ENCODE measurements at regions not wholly inside any gene's neighbourhood (a gene's known extent, or its start where the extent isn't known, plus 50 kb on each side); places are given as distances from the start of the nearest gene placed in this dataset.
A peak's percentile ranks its signal among the peaks of the same experiment; 100 is the strongest.

- H3K4me3 ChIP-seq (ENCODE audit: low read length) = no peak overlapping the region
- peak; percentile 30 for DNase-seq (ENCODE audit: low read depth)
- TF ChIP-seq, protein P1, sequence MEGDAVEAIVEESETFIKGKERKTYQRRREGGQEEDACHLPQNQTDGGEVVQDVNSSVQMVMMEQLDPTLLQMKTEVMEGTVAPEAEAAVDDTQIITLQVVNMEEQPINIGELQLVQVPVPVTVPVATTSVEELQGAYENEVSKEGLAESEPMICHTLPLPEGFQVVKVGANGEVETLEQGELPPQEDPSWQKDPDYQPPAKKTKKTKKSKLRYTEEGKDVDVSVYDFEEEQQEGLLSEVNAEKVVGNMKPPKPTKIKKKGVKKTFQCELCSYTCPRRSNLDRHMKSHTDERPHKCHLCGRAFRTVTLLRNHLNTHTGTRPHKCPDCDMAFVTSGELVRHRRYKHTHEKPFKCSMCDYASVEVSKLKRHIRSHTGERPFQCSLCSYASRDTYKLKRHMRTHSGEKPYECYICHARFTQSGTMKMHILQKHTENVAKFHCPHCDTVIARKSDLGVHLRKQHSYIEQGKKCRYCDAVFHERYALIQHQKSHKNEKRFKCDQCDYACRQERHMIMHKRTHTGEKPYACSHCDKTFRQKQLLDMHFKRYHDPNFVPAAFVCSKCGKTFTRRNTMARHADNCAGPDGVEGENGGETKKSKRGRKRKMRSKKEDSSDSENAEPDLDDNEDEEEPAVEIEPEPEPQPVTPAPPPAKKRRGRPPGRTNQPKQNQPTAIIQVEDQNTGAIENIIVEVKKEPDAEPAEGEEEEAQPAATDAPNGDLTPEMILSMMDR (IDR thresholded peaks at IDR 0.05; ENCODE audit: insufficient read depth, low read depth, low read length, missing control alignments) = no peak
These were observed 214.5 kb downstream of the SOX4 start for GRCh38 chr6:21808045-21808470.

GRCh38 chr6:21808551-21809242, 215.1 kb downstream of the SOX4 start:
- no peak for DNase-seq (ENCODE audit: low read depth)
- no peak overlapping the region for H3K4me3 ChIP-seq (ENCODE audit: low read length)
- TF ChIP-seq, protein P1 (IDR thresholded peaks at IDR 0.05; ENCODE audit: insufficient read depth, low read depth, low read length, missing control alignments) = no peak

DNA sequence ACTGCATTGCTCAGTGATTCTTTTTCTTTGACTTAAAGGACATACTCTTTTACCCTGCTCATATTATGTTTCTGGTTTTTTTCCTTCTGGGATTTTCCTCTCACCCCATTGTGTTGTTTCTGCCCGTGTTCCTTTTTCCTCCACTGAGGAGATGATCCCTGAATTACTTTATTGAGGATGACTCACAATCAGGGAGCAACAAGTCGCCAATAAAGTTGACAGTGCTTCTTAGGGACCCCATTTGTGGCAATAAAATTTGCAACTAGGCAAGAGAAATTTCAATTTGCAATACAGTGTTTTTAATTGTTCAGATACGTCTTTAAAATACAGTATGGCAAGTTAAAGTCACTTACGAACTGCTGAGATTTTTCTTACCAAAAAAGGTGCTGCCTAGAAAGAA, 217.9 kb downstream of the SOX4 start:
- no peak for DNase-seq (ENCODE audit: low read depth)
- H3K4me3 ChIP-seq (ENCODE audit: low read length) = no peak overlapping the region
- TF ChIP-seq, protein P1 (IDR thresholded peaks at IDR 0.05; ENCODE audit: insufficient read depth, low read depth, low read length, missing control alignments) = no peak

DNA sequence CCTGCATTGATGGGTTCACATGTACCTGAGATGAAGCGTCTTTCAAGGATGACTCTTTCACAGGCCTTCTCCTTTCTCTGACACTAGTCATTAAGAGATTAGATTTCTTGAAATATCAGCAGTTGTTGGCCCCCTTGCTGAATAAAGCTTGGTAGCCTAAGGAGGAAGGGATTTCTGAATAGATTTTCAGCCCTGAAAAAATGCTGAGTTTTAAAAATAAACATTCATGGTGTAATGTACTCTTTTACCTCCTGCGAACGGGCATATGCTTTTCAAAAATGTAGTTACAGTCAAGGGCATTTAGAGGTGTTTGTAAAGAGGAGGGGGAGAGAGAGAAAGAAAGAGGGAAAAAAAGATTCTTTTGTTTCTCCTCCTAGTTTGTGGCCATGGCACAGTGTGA, 222.7 kb downstream of the SOX4 start:
- TF ChIP-seq, protein P1 (IDR thresholded peaks at IDR 0.05; ENCODE audit: insufficient read depth, low read depth, low read length, missing control alignments) = no peak
- H3K4me3 ChIP-seq (ENCODE audit: low read length) = no peak overlapping the region
- DNase-seq (ENCODE audit: low read depth) = no peak

DNA sequence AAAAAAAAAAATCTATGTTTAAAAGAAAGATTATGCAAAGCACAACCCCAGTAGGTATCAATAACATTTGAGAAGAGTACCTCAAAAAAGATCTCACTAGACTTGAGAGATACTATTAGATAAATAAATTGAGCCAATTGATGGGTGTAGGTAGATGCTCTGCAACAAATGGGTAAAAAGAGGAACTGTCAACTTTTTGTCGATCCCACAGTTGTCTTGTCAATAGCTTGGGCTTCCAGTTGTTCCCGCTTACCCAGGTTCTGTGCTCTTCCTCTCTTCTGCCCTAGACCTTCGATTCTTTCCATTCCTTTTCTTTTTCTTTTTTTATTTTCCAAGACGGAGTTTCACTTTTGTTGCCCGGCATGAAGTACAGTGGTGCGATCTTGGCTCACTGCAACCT, 226.9 kb downstream of the SOX4 start:
- TF ChIP-seq, protein P1 (IDR thresholded peaks at IDR 0.05; ENCODE audit: insufficient read depth, low read depth, low read length, missing control alignments) = no peak

GRCh38 chr6:21823371-21823770, 229.8 kb downstream of the SOX4 start:
- TF ChIP-seq, protein P1 (IDR thresholded peaks at IDR 0.05; ENCODE audit: insufficient read depth, low read depth, low read length, missing control alignments) = no peak
- no peak overlapping the region for H3K4me3 ChIP-seq (ENCODE audit: low read length)
- DNase-seq (ENCODE audit: low read depth) = no peak

More for the DNA sequence above, 226.9 kb downstream of the SOX4 start:
- no peak overlapping the region for H3K4me3 ChIP-seq (ENCODE audit: low read length)
- no peak for DNase-seq (ENCODE audit: low read depth)
